ENCODE measurements at regions not wholly inside any gene's neighbourhood (a gene's known extent, or its start where the extent isn't known, plus 50 kb on each side); places are given as distances from the start of the nearest gene placed in this dataset.

DNA sequence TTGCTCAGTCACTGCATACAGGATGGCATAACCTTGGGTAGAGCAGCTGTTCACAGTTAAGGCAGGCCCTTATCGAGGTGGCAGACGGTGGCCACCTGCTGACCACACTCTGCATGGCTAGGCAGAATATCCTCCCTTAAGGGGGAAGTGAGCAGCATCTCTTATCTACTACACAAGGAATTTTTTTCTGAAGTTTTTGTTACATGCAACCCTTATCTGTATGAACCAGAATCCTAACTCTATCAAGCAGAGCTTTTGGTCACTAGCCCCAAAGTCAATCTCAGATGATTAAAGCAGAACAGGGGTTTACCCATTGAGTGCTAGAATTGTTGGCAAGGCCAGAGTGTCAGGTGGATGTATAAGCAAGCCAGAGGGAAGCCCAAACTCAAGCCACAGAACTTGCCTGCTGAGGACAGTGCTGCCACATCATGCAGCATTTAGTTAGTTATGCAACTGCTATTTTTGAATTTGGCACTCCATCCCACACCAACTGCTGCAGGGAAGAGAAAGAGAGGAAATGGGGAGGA, 192.8 kb downstream of the TBX5 start (continued):
- TF ChIP-seq ZNF274 (IDR thresholded peaks at IDR 0.05; ENCODE audit: borderline replicate concordance, low read depth, low read length) (no peak), TEAD1 (CRISPR knock-in tag; IDR thresholded peaks at IDR 0.05) (no peak), ZNF431 (CRISPR knock-in tag; IDR thresholded peaks at IDR 0.05) (no peak), HNRNPL (IDR thresholded peaks at IDR 0.05; ENCODE audit: low read depth, low read length) (no peak), POLR3G (IDR thresholded peaks at IDR 0.05; ENCODE audit: extremely low read depth, insufficient read length, insufficient replicate concordance) (no peak), TRIM24 (IDR thresholded peaks at IDR 0.05) (0 out of 4 replicates have a peak, but pooled peaks of 1 of the 2 experiments have one; percentile 14), TCF3 (CRISPR knock-in tag; IDR thresholded peaks at IDR 0.05) (peak; percentile 79), ZNF134 (CRISPR knock-in tag; conservative IDR thresholded peaks at IDR 0.05) (no peak), ZNF217 (CRISPR knock-in tag; IDR thresholded peaks at IDR 0.05) (no peak), EZH2 (IDR thresholded peaks at IDR 0.05; ENCODE audit: borderline replicate concordance, low read depth, low read length) (no peak), SMAD1 (IDR thresholded peaks at IDR 0.05; ENCODE audit: low read depth, low read length, partially characterized antibody) (no peak), ZBTB17 (CRISPR knock-in tag; IDR thresholded peaks at IDR 0.05) (no peak), CHD1 (IDR thresholded peaks at IDR 0.05; ENCODE audit: low read length) (no peak), NFIC (IDR thresholded peaks at IDR 0.05) (0 out of 2 replicates have a peak, but pooled peaks have one; percentile 48), TAL1 (IDR thresholded peaks at IDR 0.05) (peak; percentile 83), HDAC2 (IDR thresholded peaks at IDR 0.05) (peak; percentile 58; the same call in 1 of the 2 replicates), E2F3 (CRISPR knock-in tag; IDR thresholded peaks at IDR 0.05) (no peak), NCOA4 (IDR thresholded peaks at IDR 0.05; ENCODE audit: partially characterized antibody) (no peak), RBM22 (IDR thresholded peaks at IDR 0.05; ENCODE audit: low read depth, low read length, poor library complexity, severe bottlenecking) (no peak)
- TF ChIP-seq, protein P1, sequence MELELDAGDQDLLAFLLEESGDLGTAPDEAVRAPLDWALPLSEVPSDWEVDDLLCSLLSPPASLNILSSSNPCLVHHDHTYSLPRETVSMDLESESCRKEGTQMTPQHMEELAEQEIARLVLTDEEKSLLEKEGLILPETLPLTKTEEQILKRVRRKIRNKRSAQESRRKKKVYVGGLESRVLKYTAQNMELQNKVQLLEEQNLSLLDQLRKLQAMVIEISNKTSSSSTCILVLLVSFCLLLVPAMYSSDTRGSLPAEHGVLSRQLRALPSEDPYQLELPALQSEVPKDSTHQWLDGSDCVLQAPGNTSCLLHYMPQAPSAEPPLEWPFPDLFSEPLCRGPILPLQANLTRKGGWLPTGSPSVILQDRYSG (tag; conservative IDR thresholded peaks at IDR 0.05; ENCODE audit: low read depth): no peak
- TF ChIP-seq, protein P2, sequence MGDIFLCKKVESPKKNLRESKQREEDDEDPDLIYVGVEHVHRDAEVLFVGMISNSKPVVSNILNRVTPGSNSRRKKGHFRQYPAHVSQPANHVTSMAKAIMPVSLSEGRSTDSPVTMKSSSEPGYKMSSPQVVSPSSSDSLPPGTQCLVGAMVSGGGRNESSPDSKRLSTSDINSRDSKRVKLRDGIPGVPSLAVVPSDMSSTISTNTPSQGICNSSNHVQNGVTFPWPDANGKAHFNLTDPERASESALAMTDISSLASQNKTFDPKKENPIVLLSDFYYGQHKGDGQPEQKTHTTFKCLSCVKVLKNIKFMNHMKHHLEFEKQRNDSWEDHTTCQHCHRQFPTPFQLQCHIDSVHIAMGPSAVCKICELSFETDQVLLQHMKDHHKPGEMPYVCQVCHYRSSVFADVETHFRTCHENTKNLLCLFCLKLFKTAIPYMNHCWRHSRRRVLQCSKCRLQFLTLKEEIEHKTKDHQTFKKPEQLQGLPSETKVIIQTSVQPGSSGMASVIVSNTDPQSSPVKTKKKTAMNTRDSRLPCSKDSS (IDR thresholded peaks at IDR 0.05; ENCODE audit: low read depth, partially characterized antibody): no peak
- TF ChIP-seq, protein P3, sequence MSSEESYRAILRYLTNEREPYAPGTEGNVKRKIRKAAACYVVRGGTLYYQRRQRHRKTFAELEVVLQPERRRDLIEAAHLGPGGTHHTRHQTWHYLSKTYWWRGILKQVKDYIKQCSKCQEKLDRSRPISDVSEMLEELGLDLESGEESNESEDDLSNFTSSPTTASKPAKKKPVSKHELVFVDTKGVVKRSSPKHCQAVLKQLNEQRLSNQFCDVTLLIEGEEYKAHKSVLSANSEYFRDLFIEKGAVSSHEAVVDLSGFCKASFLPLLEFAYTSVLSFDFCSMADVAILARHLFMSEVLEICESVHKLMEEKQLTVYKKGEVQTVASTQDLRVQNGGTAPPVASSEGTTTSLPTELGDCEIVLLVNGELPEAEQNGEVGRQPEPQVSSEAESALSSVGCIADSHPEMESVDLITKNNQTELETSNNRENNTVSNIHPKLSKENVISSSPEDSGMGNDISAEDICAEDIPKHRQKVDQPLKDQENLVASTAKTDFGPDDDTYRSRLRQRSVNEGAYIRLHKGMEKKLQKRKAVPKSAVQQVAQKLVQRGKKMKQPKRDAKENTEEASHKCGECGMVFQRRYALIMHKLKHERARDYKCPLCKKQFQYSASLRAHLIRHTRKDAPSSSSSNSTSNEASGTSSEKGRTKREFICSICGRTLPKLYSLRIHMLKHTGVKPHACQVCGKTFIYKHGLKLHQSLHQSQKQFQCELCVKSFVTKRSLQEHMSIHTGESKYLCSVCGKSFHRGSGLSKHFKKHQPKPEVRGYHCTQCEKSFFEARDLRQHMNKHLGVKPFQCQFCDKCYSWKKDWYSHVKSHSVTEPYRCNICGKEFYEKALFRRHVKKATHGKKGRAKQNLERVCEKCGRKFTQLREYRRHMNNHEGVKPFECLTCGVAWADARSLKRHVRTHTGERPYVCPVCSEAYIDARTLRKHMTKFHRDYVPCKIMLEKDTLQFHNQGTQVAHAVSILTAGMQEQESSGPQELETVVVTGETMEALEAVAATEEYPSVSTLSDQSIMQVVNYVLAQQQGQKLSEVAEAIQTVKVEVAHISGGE (CRISPR knock-in tag; IDR thresholded peaks at IDR 0.05): no peak
- TF ChIP-seq, protein P4, sequence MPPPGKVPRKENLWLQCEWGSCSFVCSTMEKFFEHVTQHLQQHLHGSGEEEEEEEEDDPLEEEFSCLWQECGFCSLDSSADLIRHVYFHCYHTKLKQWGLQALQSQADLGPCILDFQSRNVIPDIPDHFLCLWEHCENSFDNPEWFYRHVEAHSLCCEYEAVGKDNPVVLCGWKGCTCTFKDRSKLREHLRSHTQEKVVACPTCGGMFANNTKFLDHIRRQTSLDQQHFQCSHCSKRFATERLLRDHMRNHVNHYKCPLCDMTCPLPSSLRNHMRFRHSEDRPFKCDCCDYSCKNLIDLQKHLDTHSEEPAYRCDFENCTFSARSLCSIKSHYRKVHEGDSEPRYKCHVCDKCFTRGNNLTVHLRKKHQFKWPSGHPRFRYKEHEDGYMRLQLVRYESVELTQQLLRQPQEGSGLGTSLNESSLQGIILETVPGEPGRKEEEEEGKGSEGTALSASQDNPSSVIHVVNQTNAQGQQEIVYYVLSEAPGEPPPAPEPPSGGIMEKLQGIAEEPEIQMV (tag; conservative IDR thresholded peaks at IDR 0.05; ENCODE audit: low read depth): no peak
